ENCODE measurements at regions not wholly inside any gene's neighbourhood (a gene's known extent, or its start where the extent isn't known, plus 50 kb on each side); places are given as distances from the start of the nearest gene placed in this dataset.

DNA sequence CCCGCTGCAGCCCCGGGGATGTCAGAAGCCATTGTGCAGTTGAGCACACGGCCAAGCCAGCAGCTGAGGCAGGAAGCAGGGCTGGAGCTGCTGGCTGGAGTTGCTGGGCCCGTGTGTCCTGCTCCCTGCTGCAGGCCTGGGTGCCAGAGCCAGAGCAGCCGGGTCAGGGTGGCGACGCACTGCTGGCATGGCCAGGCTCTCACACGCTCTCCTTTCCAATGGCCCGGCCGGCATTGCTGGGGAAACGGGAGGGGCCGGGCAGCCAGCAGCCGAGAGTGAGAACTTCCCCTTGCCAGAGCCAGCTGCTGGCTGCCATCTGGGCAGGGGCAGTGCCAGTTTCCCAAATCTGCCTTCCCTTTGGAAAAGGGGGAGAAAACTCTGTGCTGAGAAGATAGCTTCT is 82.4 kb upstream of the PROX1 start:
- Mint-ChIP-seq H3K4me1 (ENCODE audit: insufficient read depth, unreplicated experiment) (no peaks in the 10 kb centered on the region), H3K4me3 (ENCODE audit: unreplicated experiment) (no peak overlapping the region), H3K27ac (ENCODE audit: low read depth, unreplicated experiment) (no peak overlapping the region), H3K9me3 (ENCODE audit: unreplicated experiment) (no peaks in the 10 kb centered on the region), H3K36me3 (ENCODE audit: insufficient read depth, unreplicated experiment) (no peaks in the 10 kb centered on the region), H3K27me3 (ENCODE audit: insufficient read depth, unreplicated experiment) (peaks cover 73% of the 10 kb centered on the region)
- POLR2A ChIA-PET = no interaction called here
- no peak for TF ChIP-seq CTCF (IDR thresholded peaks at IDR 0.05; ENCODE audit: unreplicated experiment)
- CTCF ChIA-PET = interaction anchor here (0.8 kb wide), 1 partner anchor 427 kb away, joined by 3 read pairs; no protein-coding TSS in a partner anchor
- intact Hi-C loops (cut with micrococcal nuclease) = no loop called here
- no peak for DNase-seq (ENCODE audit: unreplicated experiment)
- BruUV-seq (replicated peaks) = no TSS peak

DNA sequence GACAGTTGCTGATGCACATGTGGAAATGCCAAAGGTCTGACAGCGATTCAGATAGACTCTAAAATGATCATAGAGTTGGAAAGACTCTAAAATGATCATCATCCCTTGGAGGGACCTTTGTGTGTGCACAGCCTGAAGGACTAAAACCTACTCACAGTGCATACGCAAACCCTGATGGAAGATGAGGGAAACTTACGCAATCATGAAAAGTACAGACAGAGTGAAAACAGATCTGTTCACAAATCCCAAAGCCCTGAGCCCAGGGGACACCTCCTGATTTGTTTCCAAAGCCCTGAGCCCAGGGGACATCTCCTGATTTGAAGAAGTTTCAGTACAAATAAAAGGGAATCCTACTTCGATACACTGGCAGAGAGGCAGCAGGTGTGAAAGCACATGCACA is 79.3 kb upstream of the PROX1 start:
- BruUV-seq (replicated peaks) = no TSS peak
- no peaks in the 10 kb centered on the region for H3K9me3 Mint-ChIP-seq (ENCODE audit: unreplicated experiment)
- peaks cover 80% of the 10 kb centered on the region for H3K27me3 Mint-ChIP-seq (ENCODE audit: insufficient read depth, unreplicated experiment)

DNA sequence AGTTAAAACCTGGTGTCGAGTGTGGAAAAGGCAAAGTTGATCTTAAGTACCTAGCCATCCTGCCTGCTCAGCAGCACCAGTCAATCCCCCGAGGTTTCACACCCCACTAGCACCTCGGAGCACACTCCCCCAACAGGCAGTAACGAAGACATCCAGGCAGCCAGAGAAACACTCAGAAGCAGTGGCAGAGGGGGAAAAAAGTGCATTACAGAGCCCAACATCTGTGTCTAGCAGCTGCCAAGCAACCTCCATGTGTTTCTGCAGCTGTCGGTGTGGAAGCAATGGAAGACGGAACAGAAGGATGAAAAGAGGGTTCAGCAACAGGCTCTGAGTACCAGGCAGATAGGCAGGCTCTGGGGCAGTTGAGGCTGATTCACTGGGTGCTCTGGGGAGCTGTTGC is 73.4 kb upstream of the PROX1 start:
- H3K4me1 Mint-ChIP-seq (ENCODE audit: insufficient read depth, unreplicated experiment) = no peaks in the 10 kb centered on the region
- intact Hi-C loops (cut with micrococcal nuclease) = no loop called here
- H3K27me3 Mint-ChIP-seq (ENCODE audit: insufficient read depth, unreplicated experiment) = peaks cover 100% of the 10 kb centered on the region
- H3K4me3 Mint-ChIP-seq (ENCODE audit: unreplicated experiment) = no peak overlapping the region
- POLR2A ChIA-PET = interaction anchor here (0.7 kb wide), 1 partner anchor 145 kb away, joined by 3 read pairs; no protein-coding TSS in a partner anchor
- CTCF ChIA-PET = interaction anchor here (0.6 kb wide), 1 partner anchor 10 kb away, joined by 3 read pairs; no protein-coding TSS in a partner anchor
- BruUV-seq (replicated peaks) = no TSS peak
- no peak overlapping the region for H3K27ac Mint-ChIP-seq (ENCODE audit: low read depth, unreplicated experiment)
- no peaks in the 10 kb centered on the region for H3K9me3 Mint-ChIP-seq (ENCODE audit: unreplicated experiment)
- DNase-seq (ENCODE audit: unreplicated experiment) = no peak
- TF ChIP-seq CTCF (IDR thresholded peaks at IDR 0.05; ENCODE audit: unreplicated experiment) = no peak
- H3K36me3 Mint-ChIP-seq (ENCODE audit: insufficient read depth, unreplicated experiment) = no peaks in the 10 kb centered on the region

More for the DNA sequence above, 79.3 kb upstream of the PROX1 start:
- POLR2A ChIA-PET = no interaction called here
- intact Hi-C loops (cut with micrococcal nuclease) = no loop called here
- TF ChIP-seq CTCF (IDR thresholded peaks at IDR 0.05; ENCODE audit: unreplicated experiment) = no peak
- no peaks in the 10 kb centered on the region for H3K4me1 Mint-ChIP-seq (ENCODE audit: insufficient read depth, unreplicated experiment)
- CTCF ChIA-PET = no interaction called here
- no peak overlapping the region for H3K27ac Mint-ChIP-seq (ENCODE audit: low read depth, unreplicated experiment)
- no peak overlapping the region for H3K4me3 Mint-ChIP-seq (ENCODE audit: unreplicated experiment)
- H3K36me3 Mint-ChIP-seq (ENCODE audit: insufficient read depth, unreplicated experiment) = no peaks in the 10 kb centered on the region
- no peak for DNase-seq (ENCODE audit: unreplicated experiment)

GRCh38 chr1:213921311-213921710 is 66.5 kb upstream of the PROX1 start:
- intact Hi-C loops (cut with micrococcal nuclease) = no loop called here
- Mint-ChIP-seq H3K27ac (ENCODE audit: low read depth, unreplicated experiment) (no peak overlapping the region), H3K27me3 (ENCODE audit: insufficient read depth, unreplicated experiment) (peaks cover 87% of the 10 kb centered on the region), H3K4me1 (ENCODE audit: insufficient read depth, unreplicated experiment) (no peaks in the 10 kb centered on the region), H3K9me3 (ENCODE audit: unreplicated experiment) (no peaks in the 10 kb centered on the region), H3K4me3 (ENCODE audit: unreplicated experiment) (no peak overlapping the region), H3K36me3 (ENCODE audit: insufficient read depth, unreplicated experiment) (no peaks in the 10 kb centered on the region)
- POLR2A ChIA-PET = no interaction called here
- no peak for DNase-seq (ENCODE audit: unreplicated experiment)
- CTCF ChIA-PET = interaction anchor here (0.5 to 0.7 kb wide), 2 partner anchors 18 to 104 kb away, joined by 3 read pairs; no protein-coding TSS in a partner anchor
- BruUV-seq (replicated peaks) = no TSS peak
- no peak for TF ChIP-seq CTCF (IDR thresholded peaks at IDR 0.05; ENCODE audit: unreplicated experiment)

Data from MCF 10A (cell line).